ENCODE measurements at regions not wholly inside any gene's neighbourhood (a gene's known extent, or its start where the extent isn't known, plus 50 kb on each side); places are given as distances from the start of the nearest gene placed in this dataset.
"Not testable (repeated sequence)": the region's sequence is repeated elsewhere in the genome, so short reads cannot be mapped to it uniquely, and the experiment has no call there.

- no peak overlapping the region for H3K4me3 ChIP-seq (ENCODE audit: low read depth, low read length)
- in situ Hi-C loops (cut with HindIII; ENCODE audit: low sequenced_read_pairs): no loop called here
- TF ChIP-seq, protein P1, sequence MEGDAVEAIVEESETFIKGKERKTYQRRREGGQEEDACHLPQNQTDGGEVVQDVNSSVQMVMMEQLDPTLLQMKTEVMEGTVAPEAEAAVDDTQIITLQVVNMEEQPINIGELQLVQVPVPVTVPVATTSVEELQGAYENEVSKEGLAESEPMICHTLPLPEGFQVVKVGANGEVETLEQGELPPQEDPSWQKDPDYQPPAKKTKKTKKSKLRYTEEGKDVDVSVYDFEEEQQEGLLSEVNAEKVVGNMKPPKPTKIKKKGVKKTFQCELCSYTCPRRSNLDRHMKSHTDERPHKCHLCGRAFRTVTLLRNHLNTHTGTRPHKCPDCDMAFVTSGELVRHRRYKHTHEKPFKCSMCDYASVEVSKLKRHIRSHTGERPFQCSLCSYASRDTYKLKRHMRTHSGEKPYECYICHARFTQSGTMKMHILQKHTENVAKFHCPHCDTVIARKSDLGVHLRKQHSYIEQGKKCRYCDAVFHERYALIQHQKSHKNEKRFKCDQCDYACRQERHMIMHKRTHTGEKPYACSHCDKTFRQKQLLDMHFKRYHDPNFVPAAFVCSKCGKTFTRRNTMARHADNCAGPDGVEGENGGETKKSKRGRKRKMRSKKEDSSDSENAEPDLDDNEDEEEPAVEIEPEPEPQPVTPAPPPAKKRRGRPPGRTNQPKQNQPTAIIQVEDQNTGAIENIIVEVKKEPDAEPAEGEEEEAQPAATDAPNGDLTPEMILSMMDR (IDR thresholded peaks at IDR 0.05; ENCODE audit: low read depth, low read length): no peak
- DNase-seq (ENCODE audit: low read depth, low spot score): no peak
Measured at GRCh38 chr11:38766796-38767195, 2168.8 kb upstream of the RAG2 start.

- DNase-seq (ENCODE audit: low read depth, low spot score): no peak
- in situ Hi-C loops (cut with HindIII; ENCODE audit: low sequenced_read_pairs): no loop called here
- TF ChIP-seq, protein P1 (IDR thresholded peaks at IDR 0.05; ENCODE audit: low read depth, low read length): no peak
- H3K4me3 ChIP-seq (ENCODE audit: low read depth, low read length): no peak overlapping the region
Measured at GRCh38 chr11:38759394-38759793, 2161.4 kb upstream of the RAG2 start.

DNA sequence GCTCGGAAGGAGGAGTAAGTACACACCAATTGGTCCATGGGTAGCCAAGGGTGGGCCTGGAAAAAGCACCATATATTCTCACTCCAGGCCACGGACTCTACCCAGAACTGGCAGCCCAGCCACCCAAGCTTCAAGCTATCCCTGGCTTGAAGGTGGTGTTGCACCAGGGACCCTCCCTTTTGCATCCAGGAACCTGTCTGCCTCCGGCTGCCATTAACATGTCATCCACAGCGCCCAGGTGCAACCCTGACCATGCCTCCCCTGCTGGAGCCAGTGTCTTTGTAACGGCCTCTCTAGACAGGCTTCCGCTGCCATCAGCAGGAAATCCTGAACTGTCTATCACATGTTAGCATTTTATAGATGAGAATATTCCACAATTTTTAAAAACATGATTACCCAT is 2158.5 kb upstream of the RAG2 start:
- no peak for DNase-seq (ENCODE audit: low read depth, low spot score)
- H3K4me3 ChIP-seq (ENCODE audit: low read depth, low read length): no peak overlapping the region
- in situ Hi-C loops (cut with HindIII; ENCODE audit: low sequenced_read_pairs): no loop called here
- TF ChIP-seq, protein P1 (IDR thresholded peaks at IDR 0.05; ENCODE audit: low read depth, low read length): no peak

- TF ChIP-seq, protein P1 (IDR thresholded peaks at IDR 0.05; ENCODE audit: low read depth, low read length): no peak
- no peak for DNase-seq (ENCODE audit: low read depth, low spot score)
- in situ Hi-C loops (cut with HindIII; ENCODE audit: low sequenced_read_pairs): no loop called here
- no peak overlapping the region for H3K4me3 ChIP-seq (ENCODE audit: low read depth, low read length)
Measured at GRCh38 chr11:38751421-38751820, 2153.4 kb upstream of the RAG2 start.

GRCh38 chr11:38746516-38746915 is 2148.5 kb upstream of the RAG2 start:
- in situ Hi-C loops (cut with HindIII; ENCODE audit: low sequenced_read_pairs); H3K4me3 ChIP-seq (ENCODE audit: low read depth, low read length); DNase-seq (ENCODE audit: low read depth, low spot score): not testable (repeated sequence)

- H3K4me3 ChIP-seq (ENCODE audit: low read depth, low read length): no peak overlapping the region
- no peak for DNase-seq (ENCODE audit: low read depth, low spot score)
- in situ Hi-C loops (cut with HindIII; ENCODE audit: low sequenced_read_pairs): no loop called here
- TF ChIP-seq, protein P1 (IDR thresholded peaks at IDR 0.05; ENCODE audit: low read depth, low read length): no peak
Measured at GRCh38 chr11:38723361-38723760, 2125.3 kb upstream of the RAG2 start.

GRCh38 chr11:38721586-38722315 is 2123.7 kb upstream of the RAG2 start:
- in situ Hi-C loops (cut with HindIII; ENCODE audit: low sequenced_read_pairs): no loop called here
- no peak for DNase-seq (ENCODE audit: low read depth, low spot score)
- TF ChIP-seq, protein P1 (IDR thresholded peaks at IDR 0.05; ENCODE audit: low read depth, low read length): no peak
- no peak overlapping the region for H3K4me3 ChIP-seq (ENCODE audit: low read depth, low read length)
